ENCODE measurements at regions not wholly inside any gene's neighbourhood (a gene's known extent, or its start where the extent isn't known, plus 50 kb on each side); places are given as distances from the start of the nearest gene placed in this dataset.

DNA sequence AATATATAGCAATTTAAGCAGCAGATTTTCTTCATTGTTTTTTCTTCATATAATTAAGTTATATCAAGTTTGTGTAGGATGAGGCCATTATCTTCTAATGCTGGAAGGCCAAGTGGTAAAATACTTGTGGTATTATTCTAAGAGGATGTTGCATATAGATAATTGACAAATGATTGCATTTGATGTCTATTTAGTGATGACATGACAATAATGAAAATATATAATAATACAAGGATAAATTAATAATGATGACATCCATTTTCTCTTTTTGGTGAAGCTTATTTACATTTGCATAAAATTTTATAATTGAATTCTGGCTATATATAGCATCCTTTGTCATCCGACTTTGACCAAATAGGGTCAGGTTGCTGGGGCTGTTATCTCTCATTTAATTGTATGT is 195.4 kb upstream of the KCNJ16 start:
- no peak for TF ChIP-seq POLR2AphosphoS5 (IDR thresholded peaks at IDR 0.05)
- TF ChIP-seq, protein P1, sequence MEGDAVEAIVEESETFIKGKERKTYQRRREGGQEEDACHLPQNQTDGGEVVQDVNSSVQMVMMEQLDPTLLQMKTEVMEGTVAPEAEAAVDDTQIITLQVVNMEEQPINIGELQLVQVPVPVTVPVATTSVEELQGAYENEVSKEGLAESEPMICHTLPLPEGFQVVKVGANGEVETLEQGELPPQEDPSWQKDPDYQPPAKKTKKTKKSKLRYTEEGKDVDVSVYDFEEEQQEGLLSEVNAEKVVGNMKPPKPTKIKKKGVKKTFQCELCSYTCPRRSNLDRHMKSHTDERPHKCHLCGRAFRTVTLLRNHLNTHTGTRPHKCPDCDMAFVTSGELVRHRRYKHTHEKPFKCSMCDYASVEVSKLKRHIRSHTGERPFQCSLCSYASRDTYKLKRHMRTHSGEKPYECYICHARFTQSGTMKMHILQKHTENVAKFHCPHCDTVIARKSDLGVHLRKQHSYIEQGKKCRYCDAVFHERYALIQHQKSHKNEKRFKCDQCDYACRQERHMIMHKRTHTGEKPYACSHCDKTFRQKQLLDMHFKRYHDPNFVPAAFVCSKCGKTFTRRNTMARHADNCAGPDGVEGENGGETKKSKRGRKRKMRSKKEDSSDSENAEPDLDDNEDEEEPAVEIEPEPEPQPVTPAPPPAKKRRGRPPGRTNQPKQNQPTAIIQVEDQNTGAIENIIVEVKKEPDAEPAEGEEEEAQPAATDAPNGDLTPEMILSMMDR (IDR thresholded peaks at IDR 0.05; ENCODE audit: poor library complexity, severe bottlenecking) = no peak
- no peak for TF ChIP-seq SMC3 (conservative IDR thresholded peaks at IDR 0.05; ENCODE audit: poor library complexity)
- TF ChIP-seq, protein P2, sequence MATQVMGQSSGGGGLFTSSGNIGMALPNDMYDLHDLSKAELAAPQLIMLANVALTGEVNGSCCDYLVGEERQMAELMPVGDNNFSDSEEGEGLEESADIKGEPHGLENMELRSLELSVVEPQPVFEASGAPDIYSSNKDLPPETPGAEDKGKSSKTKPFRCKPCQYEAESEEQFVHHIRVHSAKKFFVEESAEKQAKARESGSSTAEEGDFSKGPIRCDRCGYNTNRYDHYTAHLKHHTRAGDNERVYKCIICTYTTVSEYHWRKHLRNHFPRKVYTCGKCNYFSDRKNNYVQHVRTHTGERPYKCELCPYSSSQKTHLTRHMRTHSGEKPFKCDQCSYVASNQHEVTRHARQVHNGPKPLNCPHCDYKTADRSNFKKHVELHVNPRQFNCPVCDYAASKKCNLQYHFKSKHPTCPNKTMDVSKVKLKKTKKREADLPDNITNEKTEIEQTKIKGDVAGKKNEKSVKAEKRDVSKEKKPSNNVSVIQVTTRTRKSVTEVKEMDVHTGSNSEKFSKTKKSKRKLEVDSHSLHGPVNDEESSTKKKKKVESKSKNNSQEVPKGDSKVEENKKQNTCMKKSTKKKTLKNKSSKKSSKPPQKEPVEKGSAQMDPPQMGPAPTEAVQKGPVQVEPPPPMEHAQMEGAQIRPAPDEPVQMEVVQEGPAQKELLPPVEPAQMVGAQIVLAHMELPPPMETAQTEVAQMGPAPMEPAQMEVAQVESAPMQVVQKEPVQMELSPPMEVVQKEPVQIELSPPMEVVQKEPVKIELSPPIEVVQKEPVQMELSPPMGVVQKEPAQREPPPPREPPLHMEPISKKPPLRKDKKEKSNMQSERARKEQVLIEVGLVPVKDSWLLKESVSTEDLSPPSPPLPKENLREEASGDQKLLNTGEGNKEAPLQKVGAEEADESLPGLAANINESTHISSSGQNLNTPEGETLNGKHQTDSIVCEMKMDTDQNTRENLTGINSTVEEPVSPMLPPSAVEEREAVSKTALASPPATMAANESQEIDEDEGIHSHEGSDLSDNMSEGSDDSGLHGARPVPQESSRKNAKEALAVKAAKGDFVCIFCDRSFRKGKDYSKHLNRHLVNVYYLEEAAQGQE (IDR thresholded peaks at IDR 0.05; ENCODE audit: borderline replicate concordance) = no peak
- TF ChIP-seq MXI1 (conservative IDR thresholded peaks at IDR 0.05; ENCODE audit: poor library complexity, severe bottlenecking) = no peak
- TF ChIP-seq EP300 (conservative IDR thresholded peaks at IDR 0.05; ENCODE audit: poor library complexity, severe bottlenecking) = no peak
- no peak for TF ChIP-seq EZH2 (IDR thresholded peaks at IDR 0.05; ENCODE audit: borderline replicate concordance, insufficient read depth, low read length, poor library complexity, severe bottlenecking)
- no peak for TF ChIP-seq RAD21 (conservative IDR thresholded peaks at IDR 0.05)
